ENCODE measurements at regions not wholly inside any gene's neighbourhood (a gene's known extent, or its start where the extent isn't known, plus 50 kb on each side); places are given as distances from the start of the nearest gene placed in this dataset.

- H3F3A ChIP-seq (ENCODE audit: insufficient read depth), result peaks cover 25% of the 10 kb centered on the region
- H3K9me3 ChIP-seq (ENCODE audit: low read depth), result no peaks in the 10 kb centered on the region
- peaks cover 35% of the 10 kb centered on the region for H3K4me1 ChIP-seq (ENCODE audit: insufficient read depth)
- peak overlapping the region; percentile 22; the same call in 1 of the 2 replicates for H2AFZ ChIP-seq
- no peaks in the 10 kb centered on the region for H4K20me1 ChIP-seq (ENCODE audit: insufficient read depth)
- no peaks in the 10 kb centered on the region for H3K27me3 ChIP-seq (replicated peaks; ENCODE audit: insufficient read depth)
- H3K9ac ChIP-seq, result no peak overlapping the region
- no peak overlapping the region for H3K4me3 ChIP-seq
- peak overlapping the region; percentile 40 for H3K27ac ChIP-seq
- no peaks in the 10 kb centered on the region for H3K79me2 ChIP-seq (ENCODE audit: insufficient read depth)
- H3K36me3 ChIP-seq (ENCODE audit: low read depth), result no peaks in the 10 kb centered on the region
- H3K4me2 ChIP-seq (ENCODE audit: unreplicated experiment), result peak overlapping the region; percentile 32
- in situ Hi-C loops (cut with MboI), result no loop called here
- peak; percentile 39 for DNase-seq
- no peak for TF ChIP-seq EZH2phosphoT487 (IDR thresholded peaks at IDR 0.05; ENCODE audit: insufficient read depth, low read depth)
- no peak for TF ChIP-seq EZH2 (IDR thresholded peaks at IDR 0.05; ENCODE audit: insufficient read depth, poor library complexity, severe bottlenecking)
- WGBS, 2 experiments (ENCODE audit: low coverage in 1 of 2, low lambda C conversion rate in 2 of 2, missing lambda C conversion rate in 2 of 2), result 70 to 72% methylated on average over 8 of the region's 8 CpGs
- no peaks in the 10 kb centered on the region for H3K9me2 ChIP-seq (ENCODE audit: insufficient read depth)
Observed at GRCh38 chr21:38170704-38171682, 85.8 kb upstream of the KCNJ15 start.

- Histone ChIP-seq H3K4me3 (no peak overlapping the region), H3K36me3 (ENCODE audit: low read depth) (no peaks in the 10 kb centered on the region), H3F3A (ENCODE audit: insufficient read depth) (peaks cover 25% of the 10 kb centered on the region), H3K9me2 (ENCODE audit: insufficient read depth) (no peaks in the 10 kb centered on the region), H3K27me3 (replicated peaks; ENCODE audit: insufficient read depth) (no peaks in the 10 kb centered on the region), H3K9me3 (ENCODE audit: low read depth) (no peaks in the 10 kb centered on the region), H4K20me1 (ENCODE audit: insufficient read depth) (no peaks in the 10 kb centered on the region), H3K9ac (no peak overlapping the region), H3K4me2 (ENCODE audit: unreplicated experiment) (peak overlapping the region; percentile 32), H3K27ac (peak overlapping the region; percentile 40), H3K4me1 (ENCODE audit: insufficient read depth) (peaks cover 35% of the 10 kb centered on the region), H2AFZ (peak overlapping the region; percentile 22; the same call in 1 of the 2 replicates), H3K79me2 (ENCODE audit: insufficient read depth) (no peaks in the 10 kb centered on the region)
- peak; percentile 53 for DNase-seq
- WGBS, 2 experiments (ENCODE audit: low coverage in 1 of 2, low lambda C conversion rate in 2 of 2, missing lambda C conversion rate in 2 of 2), result 57 to 59% methylated on average over 12 of the region's 12 CpGs
- in situ Hi-C loops (cut with MboI), result no loop called here
- no peak for TF ChIP-seq EZH2 (IDR thresholded peaks at IDR 0.05; ENCODE audit: insufficient read depth, poor library complexity, severe bottlenecking)
- TF ChIP-seq EZH2phosphoT487 (IDR thresholded peaks at IDR 0.05; ENCODE audit: insufficient read depth, low read depth), result no peak
Observed at GRCh38 chr21:38171723-38172344, 85.0 kb upstream of the KCNJ15 start.

GRCh38 chr21:38173276-38174035 lies 83.3 kb upstream of the KCNJ15 start:
- no peak overlapping the region for H2AFZ ChIP-seq
- no peaks in the 10 kb centered on the region for H3K27me3 ChIP-seq (replicated peaks; ENCODE audit: insufficient read depth)
- H3K36me3 ChIP-seq (ENCODE audit: low read depth), result no peaks in the 10 kb centered on the region
- no peaks in the 10 kb centered on the region for H3K9me3 ChIP-seq (ENCODE audit: low read depth)
- H3K79me2 ChIP-seq (ENCODE audit: insufficient read depth), result no peaks in the 10 kb centered on the region
- no peak overlapping the region for H3K27ac ChIP-seq
- no peak for DNase-seq
- H3K4me3 ChIP-seq, result no peak overlapping the region
- H4K20me1 ChIP-seq (ENCODE audit: insufficient read depth), result no peaks in the 10 kb centered on the region
- no peaks in the 10 kb centered on the region for H3K9me2 ChIP-seq (ENCODE audit: insufficient read depth)
- no peak overlapping the region for H3K4me2 ChIP-seq (ENCODE audit: unreplicated experiment)
- 84 to 87% methylated on average over 3 of the region's 3 CpGs for WGBS, 2 experiments (ENCODE audit: low coverage in 1 of 2, low lambda C conversion rate in 2 of 2, missing lambda C conversion rate in 2 of 2)
- H3K9ac ChIP-seq, result no peak overlapping the region
- TF ChIP-seq EZH2phosphoT487 (IDR thresholded peaks at IDR 0.05; ENCODE audit: insufficient read depth, low read depth) (no peak), EZH2 (IDR thresholded peaks at IDR 0.05; ENCODE audit: insufficient read depth, poor library complexity, severe bottlenecking) (no peak)
- in situ Hi-C loops (cut with MboI), result no loop called here
- peaks cover 35% of the 10 kb centered on the region for H3K4me1 ChIP-seq (ENCODE audit: insufficient read depth)
- H3F3A ChIP-seq (ENCODE audit: insufficient read depth), result peaks cover 25% of the 10 kb centered on the region

- no peaks in the 10 kb centered on the region for H3K36me3 ChIP-seq (ENCODE audit: low read depth)
- peak overlapping the region; percentile 29 for H3K4me2 ChIP-seq (ENCODE audit: unreplicated experiment)
- no peak overlapping the region for H3K4me3 ChIP-seq
- peak; percentile 48 for DNase-seq
- no peaks in the 10 kb centered on the region for H3K79me2 ChIP-seq (ENCODE audit: insufficient read depth)
- in situ Hi-C loops (cut with MboI), result no loop called here
- no peak overlapping the region for H3K9ac ChIP-seq
- H3F3A ChIP-seq (ENCODE audit: insufficient read depth), result peaks cover 35% of the 10 kb centered on the region
- H2AFZ ChIP-seq, result 0 out of 2 replicates have a peak overlapping the region, but pooled peaks have one; percentile 19
- no peaks in the 10 kb centered on the region for H3K9me3 ChIP-seq (ENCODE audit: low read depth)
- H3K27me3 ChIP-seq (replicated peaks; ENCODE audit: insufficient read depth), result no peaks in the 10 kb centered on the region
- H3K4me1 ChIP-seq (ENCODE audit: insufficient read depth), result peaks cover 51% of the 10 kb centered on the region
- no peak for TF ChIP-seq EZH2 (IDR thresholded peaks at IDR 0.05; ENCODE audit: insufficient read depth, poor library complexity, severe bottlenecking)
- no peak for TF ChIP-seq EZH2phosphoT487 (IDR thresholded peaks at IDR 0.05; ENCODE audit: insufficient read depth, low read depth)
- H3K9me2 ChIP-seq (ENCODE audit: insufficient read depth), result no peaks in the 10 kb centered on the region
- H4K20me1 ChIP-seq (ENCODE audit: insufficient read depth), result no peaks in the 10 kb centered on the region
- 6 to 13% methylated on average over 1 of the region's 1 CpG for WGBS, 2 experiments (ENCODE audit: low coverage in 1 of 2, low lambda C conversion rate in 2 of 2, missing lambda C conversion rate in 2 of 2)
- H3K27ac ChIP-seq, result peak overlapping the region; percentile 38
Observed at GRCh38 chr21:38175306-38175705, 81.5 kb upstream of the KCNJ15 start.
